H9 (cell line): ENCODE measurements at regions not wholly inside any gene's neighbourhood (a gene's known extent, or its start where the extent isn't known, plus 50 kb on each side); places are given as distances from the start of the nearest gene placed in this dataset.

ENCODE experiments used
- DNase-seq: peaks from one replicate; pipeline ENCODE4 v3.0.0-alpha.2; 2017
- H2AFZ ChIP-seq: one replicate; pipeline ENCODE4 v1.6.1; 2013; ENCODE audit warnings: mild to moderate bottlenecking, low read length, control low read depth, moderate library complexity
- H2AK5ac ChIP-seq: 2 replicates; pipeline ENCODE4 v1.6.1; 2013; ENCODE audit warnings: low read length, control low read depth, mixed read lengths; ENCODE audit not compliant: insufficient read length
- H2BK120ac ChIP-seq: one replicate; pipeline ENCODE4 v1.6.1; 2013; ENCODE audit warnings: low read depth, mild to moderate bottlenecking, low read length, control low read depth, inconsistent platforms; ENCODE audit not compliant: poor library complexity, severe bottlenecking
- H2BK12ac ChIP-seq: 2 replicates; pipeline ENCODE4 v1.6.1; 2013; ENCODE audit warnings: low read length, control low read depth, mixed read lengths, low read depth; ENCODE audit not compliant: insufficient read length
- H2BK15ac ChIP-seq: 2 replicates; pipeline ENCODE4 v1.6.1; 2013; ENCODE audit warnings: low read depth, low read length, control low read depth
- H2BK20ac ChIP-seq: one replicate; pipeline ENCODE4 v1.6.1; 2013; ENCODE audit warnings: low read depth, mild to moderate bottlenecking, low read length, control low read depth, inconsistent platforms; ENCODE audit not compliant: poor library complexity, severe bottlenecking
- H2BK5ac ChIP-seq: 2 replicates; pipeline ENCODE4 v1.6.1; 2013; ENCODE audit warnings: low read length, control low read depth, mixed read lengths; ENCODE audit not compliant: insufficient read length
- H3K14ac ChIP-seq: 2 replicates; pipeline ENCODE4 v1.6.1; 2013; ENCODE audit warnings: low read length, control low read depth; ENCODE audit not compliant: insufficient read depth
- H3K18ac ChIP-seq: 2 replicates; pipeline ENCODE4 v1.6.1; 2013; ENCODE audit warnings: low read depth, mild to moderate bottlenecking, mixed read lengths, low read length, control low read depth; ENCODE audit not compliant: insufficient read length
- H3K23ac ChIP-seq: 2 replicates; pipeline ENCODE4 v1.6.1; 2013; ENCODE audit warnings: low read length, control low read depth, mixed read lengths, low read depth; ENCODE audit not compliant: insufficient read length
- H3K23me2 ChIP-seq: 2 replicates; pipeline ENCODE4 v1.6.1; 2013; ENCODE audit warnings: low read depth, mild to moderate bottlenecking, mixed read lengths, low read length, control low read depth; ENCODE audit not compliant: insufficient read length, poor library complexity, severe bottlenecking
- H3K27ac ChIP-seq: 2 replicates; pipeline ENCODE4 v1.5.1; 2013; ENCODE audit warnings: low read length, control low read depth, mixed read lengths, low read depth; ENCODE audit not compliant: insufficient read length
- H3K27me3 ChIP-seq: 2 replicates; pipeline ENCODE4 v1.6.1; 2013; ENCODE audit warnings: low read length, control low read depth, inconsistent platforms; ENCODE audit not compliant: insufficient read depth
- H3K4ac ChIP-seq: 2 replicates; pipeline ENCODE4 v1.6.1; 2013; ENCODE audit warnings: low read depth, mild to moderate bottlenecking, control low read depth, inconsistent platforms, low read length, moderate library complexity
- H3K4me1 ChIP-seq: 2 replicates; pipeline ENCODE4 v1.6.1; 2013; ENCODE audit warnings: low read length, control low read depth, inconsistent platforms; ENCODE audit not compliant: insufficient read depth
- H3K4me2 ChIP-seq: 2 replicates; pipeline ENCODE4 v1.6.1; 2013; ENCODE audit warnings: low read length, control low read depth, mixed read lengths; ENCODE audit not compliant: insufficient read length, insufficient read depth
- H3K56ac ChIP-seq: 2 replicates; pipeline ENCODE4 v1.6.1; 2013; ENCODE audit warnings: low read depth, mild to moderate bottlenecking, mixed read lengths, low read length, control low read depth; ENCODE audit not compliant: insufficient read length
- H3K79me1 ChIP-seq: 2 replicates; pipeline ENCODE4 v1.6.1; 2013; ENCODE audit warnings: low read depth, mild to moderate bottlenecking, moderate library complexity, low read length, control low read depth, inconsistent platforms; ENCODE audit not compliant: insufficient read depth, poor library complexity, severe bottlenecking
- H3K79me2 ChIP-seq: 2 replicates; pipeline ENCODE4 v1.6.1; 2013; ENCODE audit warnings: low read length, control low read depth, inconsistent platforms; ENCODE audit not compliant: insufficient read depth
- H3K9ac ChIP-seq: 2 replicates; pipeline ENCODE4 v1.6.1; 2013; ENCODE audit warnings: low read length, control low read depth, mixed read lengths; ENCODE audit not compliant: insufficient read length; ENCODE audit errors: extremely low read depth
- H3K9me3 ChIP-seq: one replicate; pipeline ENCODE4 v1.6.1; 2013; ENCODE audit warnings: low read depth, low read length, inconsistent platforms; ENCODE audit not compliant: control insufficient read depth
- H3T11ph ChIP-seq: one replicate; pipeline ENCODE4 v1.6.1; 2013; ENCODE audit warnings: mild to moderate bottlenecking, low read length, control low read depth, inconsistent platforms
- H4K20me1 ChIP-seq: one replicate; pipeline ENCODE4 v1.6.1; 2013; ENCODE audit not compliant: control insufficient read depth, insufficient read length, insufficient read depth
- H4K5ac ChIP-seq: 2 replicates; pipeline ENCODE4 v1.6.1; 2013; ENCODE audit warnings: low read depth, mild to moderate bottlenecking, mixed read lengths, low read length, control low read depth; ENCODE audit not compliant: insufficient read length
- H4K8ac ChIP-seq: replicated peaks from 2 replicates; pipeline ENCODE4 v1.6.1; 2013; ENCODE audit warnings: low read length, control low read depth, mixed read lengths, low read depth; ENCODE audit not compliant: insufficient read length
- H4K91ac ChIP-seq: 2 replicates; pipeline ENCODE4 v1.6.1; 2013; ENCODE audit warnings: low read depth, mild to moderate bottlenecking, moderate library complexity, mixed read lengths, low read length, control low read depth; ENCODE audit not compliant: insufficient read length
- H3K27ac Mint-ChIP-seq, 3 experiments: 2 replicates in 2 of 3; 3 replicates in 1 of 3; pipeline ENCODE4 v1.8.0; 2020 to 2021; ENCODE audit warnings: mixed read lengths in 3 of 3, mild to moderate bottlenecking in 1 of 3, moderate library complexity in 1 of 3
- H3K27me3 Mint-ChIP-seq: 2 replicates; pipeline ENCODE4 v1.8.0; 2021; ENCODE audit warnings: low read depth, mild to moderate bottlenecking, moderate library complexity, mixed read lengths
- H3K36me3 Mint-ChIP-seq, 3 experiments: 2 replicates in 2 of 3; 3 replicates in 1 of 3; pipeline ENCODE4 v1.8.0; 2020 to 2021; ENCODE audit warnings: low read depth in 3 of 3, mixed read lengths in 3 of 3; ENCODE audit not compliant: insufficient read depth in 1 of 3
- H3K4me1 Mint-ChIP-seq, 2 experiments: 2 replicates each; pipeline ENCODE4 v1.8.0; 2020; ENCODE audit warnings: mixed read lengths in 2 of 2
- H3K4me3 Mint-ChIP-seq, 2 experiments: 2 replicates in 1 of 2; 3 replicates in 1 of 2; pipeline ENCODE4 v1.8.0; 2020 to 2021; ENCODE audit warnings: mild to moderate bottlenecking in 2 of 2, mixed read lengths in 2 of 2, moderate library complexity in 1 of 2
- H3K9me3 Mint-ChIP-seq, 2 experiments: 2 replicates in 1 of 2; 3 replicates in 1 of 2; pipeline ENCODE4 v1.8.0; 2020; ENCODE audit warnings: mild to moderate bottlenecking in 2 of 2, mixed read lengths in 2 of 2, moderate library complexity in 1 of 2
- WGBS: extraction: QIAGEN DNeasy Blood & Tissue Kit; methylation state at CpG from one replicate; pipeline ENCODE4 v1.1.7; 2013; ENCODE audit warnings: missing lambda C conversion rate, low lambda C conversion rate, mixed read lengths; ENCODE audit not compliant: insufficient read length; ENCODE audit errors: extremely low coverage; 5-methylcytosine and 5-hydroxymethylcytosine counted together
- TF ChIP-seq, protein P1 (sequence below): fragments of 200-600 bp; sonication (generic); conservative IDR thresholded peaks from 3 replicates; pipeline ENCODE4 v1.8.0; 2021; ENCODE audit warnings: antibody characterized with exemption, mild to moderate bottlenecking

DNA sequence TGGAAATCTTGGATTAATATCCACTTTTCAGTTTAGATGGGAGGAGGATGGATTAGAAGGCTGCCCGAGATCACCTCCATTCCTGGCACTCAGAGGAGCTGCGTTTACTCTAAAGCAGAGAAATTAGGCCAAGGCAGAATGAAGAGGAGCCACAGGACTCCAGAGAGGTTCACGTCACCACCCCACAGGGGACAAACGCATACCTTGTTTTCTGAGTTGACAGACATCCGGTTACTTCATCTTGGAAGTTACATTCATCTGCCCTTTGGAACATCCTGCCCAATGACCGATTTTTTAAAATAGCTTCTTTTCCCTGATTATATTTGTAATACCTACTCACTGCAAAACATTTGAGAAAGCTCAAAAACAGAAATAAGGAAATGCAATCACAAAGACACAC is 220.0 kb downstream of the SOX9 start:
- no peak overlapping the region for H2BK15ac ChIP-seq
- H3K27ac ChIP-seq: no peak overlapping the region
- H3K9ac ChIP-seq: no peak overlapping the region
- no peak overlapping the region for H2BK5ac ChIP-seq
- WGBS: no CpG with 5 or more reads among the region's 6 CpGs
- H3K4me3 Mint-ChIP-seq: no peak overlapping the region
- DNase-seq: no peak
- no peak overlapping the region for H4K5ac ChIP-seq
- H3K4ac ChIP-seq: no peak overlapping the region
- no peak overlapping the region for H3K4me2 ChIP-seq
- H4K91ac ChIP-seq: no peak overlapping the region
- H3K27ac Mint-ChIP-seq: no peak overlapping the region
- no peak overlapping the region for H3K18ac ChIP-seq
- H3K23me2 ChIP-seq: no peaks in the 10 kb centered on the region
- no peak overlapping the region for H3K14ac ChIP-seq
- no peaks in the 10 kb centered on the region for H3K27me3 ChIP-seq
- H3K4me1 ChIP-seq: peaks cover 4% of the 10 kb centered on the region; the same call in 1 of the 2 replicates
- H2BK12ac ChIP-seq: no peak overlapping the region
- no peak overlapping the region for H2BK20ac ChIP-seq
- no peak overlapping the region for H4K8ac ChIP-seq
- no peaks in the 10 kb centered on the region for H4K20me1 ChIP-seq
- TF ChIP-seq, protein P1, sequence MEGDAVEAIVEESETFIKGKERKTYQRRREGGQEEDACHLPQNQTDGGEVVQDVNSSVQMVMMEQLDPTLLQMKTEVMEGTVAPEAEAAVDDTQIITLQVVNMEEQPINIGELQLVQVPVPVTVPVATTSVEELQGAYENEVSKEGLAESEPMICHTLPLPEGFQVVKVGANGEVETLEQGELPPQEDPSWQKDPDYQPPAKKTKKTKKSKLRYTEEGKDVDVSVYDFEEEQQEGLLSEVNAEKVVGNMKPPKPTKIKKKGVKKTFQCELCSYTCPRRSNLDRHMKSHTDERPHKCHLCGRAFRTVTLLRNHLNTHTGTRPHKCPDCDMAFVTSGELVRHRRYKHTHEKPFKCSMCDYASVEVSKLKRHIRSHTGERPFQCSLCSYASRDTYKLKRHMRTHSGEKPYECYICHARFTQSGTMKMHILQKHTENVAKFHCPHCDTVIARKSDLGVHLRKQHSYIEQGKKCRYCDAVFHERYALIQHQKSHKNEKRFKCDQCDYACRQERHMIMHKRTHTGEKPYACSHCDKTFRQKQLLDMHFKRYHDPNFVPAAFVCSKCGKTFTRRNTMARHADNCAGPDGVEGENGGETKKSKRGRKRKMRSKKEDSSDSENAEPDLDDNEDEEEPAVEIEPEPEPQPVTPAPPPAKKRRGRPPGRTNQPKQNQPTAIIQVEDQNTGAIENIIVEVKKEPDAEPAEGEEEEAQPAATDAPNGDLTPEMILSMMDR: no peak
- no peak overlapping the region for H3K23ac ChIP-seq
- H3K79me2 ChIP-seq: no peaks in the 10 kb centered on the region
- no peak overlapping the region for H2BK120ac ChIP-seq
- no peaks in the 10 kb centered on the region for H3K79me1 ChIP-seq
- H2AFZ ChIP-seq: no peak overlapping the region
- H3T11ph ChIP-seq: no peak overlapping the region
- H3K4me1 Mint-ChIP-seq: peaks cover 10 to 28% of the 10 kb centered on the region in 2 experiments
- no peak overlapping the region for H3K56ac ChIP-seq
- no peaks in the 10 kb centered on the region for H3K36me3 Mint-ChIP-seq
- H3K27me3 Mint-ChIP-seq: peaks cover 16% of the 10 kb centered on the region
- no peak overlapping the region for H2AK5ac ChIP-seq
- H3K9me3 Mint-ChIP-seq: no peaks in the 10 kb centered on the region
- H3K9me3 ChIP-seq: no peaks in the 10 kb centered on the region
